Nephron (organoid): ENCODE measurements at regions not wholly inside any gene's neighbourhood (a gene's known extent, or its start where the extent isn't known, plus 50 kb on each side); places are given as distances from the start of the nearest gene placed in this dataset.
"Not testable (repeated sequence)": the region's sequence is repeated elsewhere in the genome, so short reads cannot be mapped to it uniquely, and the experiment has no call there.

Experiments
- H3K27ac Mint-ChIP-seq, 3 experiments: 2 replicates each; pipeline ENCODE4 v1.8.0; 2020; ENCODE audit warnings: mixed read lengths in 3 of 3, mild to moderate bottlenecking in 2 of 3, moderate library complexity in 1 of 3
- H3K27me3 Mint-ChIP-seq: 2 replicates; pipeline ENCODE4 v1.8.0; 2021; ENCODE audit warnings: low read depth, mild to moderate bottlenecking, moderate library complexity, mixed read lengths
- H3K36me3 Mint-ChIP-seq: 2 replicates; pipeline ENCODE4 v1.8.0; 2020; ENCODE audit warnings: low read depth, mixed read lengths
- H3K4me1 Mint-ChIP-seq: 2 replicates; pipeline ENCODE4 v1.8.0; 2020; ENCODE audit warnings: mixed read lengths
- H3K4me3 Mint-ChIP-seq, 3 experiments: 2 replicates each; pipeline ENCODE4 v1.8.0; 2020; ENCODE audit warnings: mild to moderate bottlenecking in 3 of 3, mixed read lengths in 3 of 3, moderate library complexity in 2 of 3
- H3K9me3 Mint-ChIP-seq: 2 replicates; pipeline ENCODE4 v1.8.0; 2020; ENCODE audit warnings: mixed read lengths
- TF ChIP-seq, protein P1 (sequence below), 3 experiments: fragments of 200-600 bp; sonication (generic); IDR thresholded peaks; one replicate each; pipeline ENCODE4 v1.5.0; 2021; ENCODE audit warnings: antibody characterized with exemption in 3 of 3; ENCODE audit not compliant: unreplicated experiment in 3 of 3

DNA sequence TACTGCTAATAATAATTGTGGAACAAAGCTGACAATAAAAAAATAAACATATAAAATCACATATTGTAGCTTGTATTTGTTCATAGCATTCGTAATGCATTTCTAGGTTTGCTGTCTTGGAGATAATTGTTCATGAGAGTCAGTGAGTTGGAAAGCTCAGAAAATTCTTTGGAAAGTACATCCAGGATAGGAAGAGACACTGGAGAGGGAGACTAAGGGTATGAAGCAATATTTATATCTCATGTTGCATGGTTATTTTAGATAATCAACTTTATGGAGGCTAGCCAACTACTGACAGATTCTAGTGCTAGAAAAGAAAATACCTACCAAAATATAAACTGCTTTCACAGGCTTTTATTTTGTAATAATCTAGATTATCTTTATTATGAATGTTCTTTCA lies 1095.2 kb downstream of the FSCB start:
- no peaks in the 10 kb centered on the region for H3K9me3 Mint-ChIP-seq
- H3K27ac Mint-ChIP-seq = no peak overlapping the region
- H3K4me1 Mint-ChIP-seq = peaks cover 5% of the 10 kb centered on the region
- no peaks in the 10 kb centered on the region for H3K36me3 Mint-ChIP-seq
- TF ChIP-seq, protein P1, sequence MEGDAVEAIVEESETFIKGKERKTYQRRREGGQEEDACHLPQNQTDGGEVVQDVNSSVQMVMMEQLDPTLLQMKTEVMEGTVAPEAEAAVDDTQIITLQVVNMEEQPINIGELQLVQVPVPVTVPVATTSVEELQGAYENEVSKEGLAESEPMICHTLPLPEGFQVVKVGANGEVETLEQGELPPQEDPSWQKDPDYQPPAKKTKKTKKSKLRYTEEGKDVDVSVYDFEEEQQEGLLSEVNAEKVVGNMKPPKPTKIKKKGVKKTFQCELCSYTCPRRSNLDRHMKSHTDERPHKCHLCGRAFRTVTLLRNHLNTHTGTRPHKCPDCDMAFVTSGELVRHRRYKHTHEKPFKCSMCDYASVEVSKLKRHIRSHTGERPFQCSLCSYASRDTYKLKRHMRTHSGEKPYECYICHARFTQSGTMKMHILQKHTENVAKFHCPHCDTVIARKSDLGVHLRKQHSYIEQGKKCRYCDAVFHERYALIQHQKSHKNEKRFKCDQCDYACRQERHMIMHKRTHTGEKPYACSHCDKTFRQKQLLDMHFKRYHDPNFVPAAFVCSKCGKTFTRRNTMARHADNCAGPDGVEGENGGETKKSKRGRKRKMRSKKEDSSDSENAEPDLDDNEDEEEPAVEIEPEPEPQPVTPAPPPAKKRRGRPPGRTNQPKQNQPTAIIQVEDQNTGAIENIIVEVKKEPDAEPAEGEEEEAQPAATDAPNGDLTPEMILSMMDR (IDR thresholded peaks at IDR 0.05; ENCODE audit: unreplicated experiment in 3 of 3) = no peak
- no peak overlapping the region for H3K4me3 Mint-ChIP-seq
- H3K27me3 Mint-ChIP-seq = peaks cover 4% of the 10 kb centered on the region

DNA sequence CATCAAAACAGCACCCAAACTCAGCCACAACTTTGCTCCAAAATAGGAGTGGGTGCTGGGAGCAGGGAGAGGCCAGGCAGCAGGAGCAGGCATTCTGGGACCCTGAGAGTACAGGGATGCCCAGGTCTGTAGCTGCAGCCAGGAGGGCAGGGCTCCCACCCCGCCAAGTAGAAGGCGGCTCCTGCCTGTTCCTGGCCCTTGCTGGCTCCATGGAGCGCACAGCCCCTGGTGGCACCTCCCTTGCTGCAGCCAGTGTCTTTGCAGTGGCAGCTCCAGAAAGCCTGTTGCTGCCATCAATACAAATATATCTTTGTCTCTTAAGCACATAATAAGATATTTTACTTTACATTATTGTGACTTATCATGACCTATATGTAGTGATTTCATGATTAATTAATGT lies 1096.5 kb downstream of the FSCB start:
- H3K36me3 Mint-ChIP-seq = no peaks in the 10 kb centered on the region
- no peaks in the 10 kb centered on the region for H3K9me3 Mint-ChIP-seq
- TF ChIP-seq, protein P1 (IDR thresholded peaks at IDR 0.05; ENCODE audit: unreplicated experiment in 3 of 3) = no peak
- H3K27ac Mint-ChIP-seq = no peak overlapping the region
- H3K4me1 Mint-ChIP-seq = peaks cover 5% of the 10 kb centered on the region
- H3K4me3 Mint-ChIP-seq = no peak overlapping the region
- no peaks in the 10 kb centered on the region for H3K27me3 Mint-ChIP-seq

DNA sequence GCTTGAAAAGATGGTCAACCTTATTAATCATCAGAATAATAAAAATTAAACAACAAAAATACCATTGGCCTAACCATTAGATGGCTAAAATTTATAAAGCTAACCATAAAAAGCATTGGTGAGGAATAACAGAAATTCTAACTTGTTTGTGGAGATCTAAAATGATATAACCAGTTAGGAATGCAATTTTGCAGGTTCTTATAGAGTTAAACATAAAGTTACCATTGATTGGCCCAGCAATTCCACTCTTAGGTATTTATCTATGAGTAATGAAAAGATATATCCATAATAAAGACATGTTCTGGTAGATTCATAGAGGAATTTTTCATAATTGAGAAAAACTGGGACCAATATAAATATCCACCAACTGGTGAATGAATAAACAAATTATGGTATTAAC lies 1098.6 kb downstream of the FSCB start:
- peaks cover 5% of the 10 kb centered on the region for H3K4me1 Mint-ChIP-seq
- peaks cover 9% of the 10 kb centered on the region for H3K9me3 Mint-ChIP-seq
- H3K27ac Mint-ChIP-seq = no peak overlapping the region
- no peaks in the 10 kb centered on the region for H3K36me3 Mint-ChIP-seq
- no peak overlapping the region for H3K4me3 Mint-ChIP-seq
- H3K27me3 Mint-ChIP-seq = no peaks in the 10 kb centered on the region
- TF ChIP-seq, protein P1 (IDR thresholded peaks at IDR 0.05; ENCODE audit: unreplicated experiment in 3 of 3) = no peak

DNA sequence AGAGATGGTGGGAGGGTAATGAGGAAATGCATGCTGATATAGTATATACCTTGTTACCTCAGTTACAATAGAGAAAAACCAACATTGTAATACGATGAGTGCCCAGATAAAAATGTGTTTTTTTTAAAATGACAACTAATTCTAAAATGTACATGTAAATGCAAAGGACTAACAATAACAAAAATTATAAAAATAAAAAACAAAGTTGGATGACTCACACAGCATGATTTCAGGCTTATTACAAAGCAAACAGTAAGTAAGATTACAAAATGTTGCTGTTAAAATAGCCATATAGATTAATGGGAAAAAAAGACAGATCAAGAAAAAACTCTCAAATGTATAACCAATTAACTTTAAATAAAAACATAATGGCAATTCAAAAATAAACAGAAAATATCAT lies 1099.4 kb downstream of the FSCB start:
- peaks cover 9% of the 10 kb centered on the region for H3K9me3 Mint-ChIP-seq
- H3K36me3 Mint-ChIP-seq = no peaks in the 10 kb centered on the region
- H3K27me3 Mint-ChIP-seq = no peaks in the 10 kb centered on the region
- H3K27ac Mint-ChIP-seq = no peak overlapping the region
- TF ChIP-seq, protein P1 (IDR thresholded peaks at IDR 0.05; ENCODE audit: unreplicated experiment in 3 of 3) = no peak
- H3K4me1 Mint-ChIP-seq = peaks cover 5% of the 10 kb centered on the region
- no peak overlapping the region for H3K4me3 Mint-ChIP-seq

DNA sequence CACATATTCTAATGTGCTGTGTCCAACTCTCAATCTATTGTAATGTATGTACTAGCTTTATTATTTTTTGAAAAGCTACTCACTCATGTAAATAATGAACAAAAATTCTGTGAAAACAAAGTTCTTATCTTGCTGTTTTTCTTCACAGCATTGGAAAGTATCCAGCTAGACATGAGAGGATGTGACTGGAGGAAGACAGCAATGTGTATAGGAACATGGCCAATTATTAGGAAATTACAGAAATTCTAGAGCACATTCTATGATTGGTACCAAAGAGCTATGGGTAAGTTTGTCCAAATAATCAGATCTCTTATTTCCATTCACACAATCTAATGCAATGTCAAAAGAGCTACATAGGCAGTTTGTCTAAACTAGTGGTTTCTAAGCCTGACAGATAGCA lies 1100.2 kb downstream of the FSCB start:
- TF ChIP-seq, protein P1 (IDR thresholded peaks at IDR 0.05; ENCODE audit: unreplicated experiment in 3 of 3) = no peak
- H3K9me3 Mint-ChIP-seq = peaks cover 9% of the 10 kb centered on the region
- no peak overlapping the region for H3K4me3 Mint-ChIP-seq
- no peaks in the 10 kb centered on the region for H3K36me3 Mint-ChIP-seq
- H3K4me1 Mint-ChIP-seq = peaks cover 4% of the 10 kb centered on the region
- no peaks in the 10 kb centered on the region for H3K27me3 Mint-ChIP-seq
- no peak overlapping the region for H3K27ac Mint-ChIP-seq

DNA sequence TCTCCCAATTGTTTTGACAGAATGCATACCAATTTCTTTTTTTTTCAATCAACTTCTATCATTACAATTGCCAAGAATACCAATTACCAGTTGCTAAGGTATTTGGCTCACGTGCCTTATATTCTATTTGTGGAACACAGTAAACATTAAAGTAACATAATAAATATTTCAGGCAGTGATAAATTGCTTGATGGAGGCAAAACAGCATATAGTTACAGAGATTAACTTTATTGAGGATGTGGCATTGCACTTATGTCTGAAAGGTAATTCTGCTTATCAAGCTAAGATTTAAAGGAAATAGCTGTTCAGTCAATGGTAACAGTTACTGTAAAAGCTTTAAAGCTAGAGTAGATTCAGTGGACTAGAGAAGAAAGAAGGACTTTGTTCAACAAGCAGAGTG lies 1107.8 kb downstream of the FSCB start:
- no peaks in the 10 kb centered on the region for H3K36me3 Mint-ChIP-seq
- H3K27me3 Mint-ChIP-seq = no peaks in the 10 kb centered on the region
- H3K4me3 Mint-ChIP-seq = no peak overlapping the region
- TF ChIP-seq, protein P1 (IDR thresholded peaks at IDR 0.05; ENCODE audit: unreplicated experiment in 3 of 3) = no peak
- H3K4me1 Mint-ChIP-seq = no peaks in the 10 kb centered on the region
- H3K9me3 Mint-ChIP-seq = peaks cover 2% of the 10 kb centered on the region
- H3K27ac Mint-ChIP-seq = no peak overlapping the region

DNA sequence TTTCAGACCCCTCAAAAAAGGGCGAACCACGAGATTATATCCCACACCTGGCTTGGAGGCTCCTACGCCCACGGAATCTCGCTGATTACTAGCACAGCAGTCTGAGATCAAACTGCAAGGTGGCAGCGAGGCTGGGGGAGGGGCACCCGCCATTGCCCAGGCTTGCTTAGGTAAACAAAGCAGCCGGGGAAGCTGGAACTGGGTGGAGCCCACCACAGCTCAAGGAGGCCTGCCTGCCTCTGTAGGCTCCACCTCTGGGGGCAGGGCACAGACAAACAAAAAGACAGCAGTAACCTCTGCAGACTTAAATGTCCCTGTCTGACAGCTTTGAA lies 1136.6 kb downstream of the FSCB start:
- not testable (repeated sequence) for H3K36me3 Mint-ChIP-seq, H3K27me3 Mint-ChIP-seq, H3K27ac Mint-ChIP-seq, H3K9me3 Mint-ChIP-seq, H3K4me3 Mint-ChIP-seq, H3K4me1 Mint-ChIP-seq
